Renal cortical epithelial cell (primary cell): ENCODE measurements at regions not wholly inside any gene's neighbourhood (a gene's known extent, or its start where the extent isn't known, plus 50 kb on each side); places are given as distances from the start of the nearest gene placed in this dataset.

Experiments used
- DNase-seq: peaks from one replicate; pipeline ENCODE4 v3.0.0-alpha.2; 2011; ENCODE audit warnings: low read depth

- no peak for DNase-seq
These were observed 133.6 kb upstream of the BMP4 start for GRCh38 chr14:54090274-54090673.

GRCh38 chr14:54094765-54095164 is 138.1 kb upstream of the BMP4 start:
- DNase-seq = peak; percentile 15

- DNase-seq = no peak
These were observed 141.9 kb upstream of the BMP4 start for GRCh38 chr14:54098536-54098935.

GRCh38 chr14:54102051-54102456 is 145.4 kb upstream of the BMP4 start:
- DNase-seq = no peak

- no peak for DNase-seq
These were observed 145.9 kb upstream of the BMP4 start for GRCh38 chr14:54102530-54102929.

GRCh38 chr14:54104601-54105145 is 148.0 kb upstream of the BMP4 start:
- DNase-seq = no peak

GRCh38 chr14:54105406-54105805 is 148.8 kb upstream of the BMP4 start:
- no peak for DNase-seq

GRCh38 chr14:54105898-54106297 is 149.3 kb upstream of the BMP4 start:
- DNase-seq = peak; percentile 61

- DNase-seq = peak; percentile 59
These were observed 150.2 kb upstream of the BMP4 start for GRCh38 chr14:54106661-54107377.

GRCh38 chr14:54108481-54109471 is 152.2 kb upstream of the BMP4 start:
- DNase-seq = peak; percentile 80

- DNase-seq = peak; percentile 16
These were observed 153.0 kb upstream of the BMP4 start for GRCh38 chr14:54109521-54110120.

GRCh38 chr14:54114941-54115340 is 158.3 kb upstream of the BMP4 start:
- no peak for DNase-seq

GRCh38 chr14:54116198-54116885 is 159.7 kb upstream of the BMP4 start:
- DNase-seq = no peak

- DNase-seq = no peak
These were observed 160.3 kb upstream of the BMP4 start for GRCh38 chr14:54116972-54117371.

- no peak for DNase-seq
These were observed 160.8 kb upstream of the BMP4 start for GRCh38 chr14:54117396-54117795.

GRCh38 chr14:54117924-54118323 is 161.3 kb upstream of the BMP4 start:
- DNase-seq = no peak

- peak; percentile 18 for DNase-seq
These were observed 163.6 kb upstream of the BMP4 start for GRCh38 chr14:54120260-54120659.

- no peak for DNase-seq
These were observed 164.9 kb upstream of the BMP4 start for GRCh38 chr14:54121466-54122027.

GRCh38 chr14:54123841-54124240 is 167.2 kb upstream of the BMP4 start:
- DNase-seq = no peak

GRCh38 chr14:54125109-54125508 is 168.5 kb upstream of the BMP4 start:
- no peak for DNase-seq

GRCh38 chr14:54126947-54127346 is 170.3 kb upstream of the BMP4 start:
- no peak for DNase-seq
